ENCODE measurements at regions not wholly inside any gene's neighbourhood (a gene's known extent, or its start where the extent isn't known, plus 50 kb on each side); places are given as distances from the start of the nearest gene placed in this dataset.

- TF ChIP-seq TIGD3 (CRISPR knock-in tag; IDR thresholded peaks at IDR 0.05; ENCODE audit: borderline replicate concordance): no peak
These were observed 176.7 kb upstream of the HMHB1 start (continued) for GRCh38 chr5:143635146-143635752.

- intact Hi-C loops (cut with micrococcal nuclease; ENCODE audit: unreplicated experiment): no loop called here
- CTCF ChIA-PET (ENCODE audit: low intra/inter-chr PET ratio, low total read pairs): no interaction called here
- TF ChIP-seq GMEB1 (CRISPR knock-in tag; IDR thresholded peaks at IDR 0.05; ENCODE audit: borderline replicate concordance): no peak
- TF ChIP-seq ARNT (IDR thresholded peaks at IDR 0.05): no peak
- TF ChIP-seq MXD4 (CRISPR knock-in tag; IDR thresholded peaks at IDR 0.05): no peak
- no peak for TF ChIP-seq RELA (CRISPR knock-in tag; IDR thresholded peaks at IDR 0.05)
- TF ChIP-seq REST (IDR thresholded peaks at IDR 0.05; ENCODE audit: borderline replicate concordance in 1 of 2, low read depth in 1 of 2, low read length in 2 of 2): no peak
- no peak for TF ChIP-seq ZNF143 (CRISPR knock-in tag; IDR thresholded peaks at IDR 0.05)
These were observed 177.3 kb upstream of the HMHB1 start for GRCh38 chr5:143634689-143635088.

More at GRCh38 chr5:143634689-143635088, 177.3 kb upstream of the HMHB1 start:
- POLR2A ChIA-PET: no interaction called here
- H2AFZ ChIP-seq (ENCODE audit: low read length): no peak overlapping the region
- H3K4me2 ChIP-seq (ENCODE audit: low read depth, low read length): no peak overlapping the region
- H4K20me1 ChIP-seq (ENCODE audit: insufficient read depth, low read length): no peaks in the 10 kb centered on the region
- H3K9me3 ChIP-seq (ENCODE audit: low read length): no peaks in the 10 kb centered on the region
- H3K4me3 ChIP-seq (replicated peaks in 1 of 3; ENCODE audit: insufficient read depth in 1 of 3, low read depth in 2 of 3, low read length in 3 of 3): no peak overlapping the region
- peaks cover 57% of the 10 kb centered on the region for H3K4me1 ChIP-seq (ENCODE audit: insufficient read depth, low read length)
- no peaks in the 10 kb centered on the region for H3K36me3 ChIP-seq (replicated peaks in 1 of 2; ENCODE audit: control insufficient read depth in 1 of 2, insufficient read depth in 2 of 2, low read length in 2 of 2)
- DNase-seq (ENCODE audit: low spot score): no peak
- BruUV-seq (replicated peaks): no TSS peak
- no peak overlapping the region for H3K9ac ChIP-seq (ENCODE audit: insufficient read depth, low read depth, low read length)
- no peak overlapping the region for H3K27ac ChIP-seq (ENCODE audit: extremely low read length, insufficient read depth, low read length)
- in situ Hi-C loops (cut with HindIII; ENCODE audit: extremely low pct_ligation_motif_present, low pct_unique_long_range_greater_than_20kb): no loop called here
- no peaks in the 10 kb centered on the region for H3K27me3 ChIP-seq (ENCODE audit: control insufficient read depth in 1 of 2, insufficient read depth in 2 of 2, low read length in 2 of 2)
- no peak for FAIRE-seq
- H3K79me2 ChIP-seq (ENCODE audit: insufficient read depth, low read length): no peaks in the 10 kb centered on the region
- no peak for ATAC-seq

Measured in HepG2 (cell line).